Nucleus accumbens (tissue), 56 donors: ENCODE measurements at regions not wholly inside any gene's neighbourhood (a gene's known extent, or its start where the extent isn't known, plus 50 kb on each side); places are given as distances from the start of the nearest gene placed in this dataset.

Source experiments
- DNase-seq, 56 donors: peaks; one replicate each; lab custom pipeline; 2025; lab: John Stamatoyannopoulos, UW

DNA sequence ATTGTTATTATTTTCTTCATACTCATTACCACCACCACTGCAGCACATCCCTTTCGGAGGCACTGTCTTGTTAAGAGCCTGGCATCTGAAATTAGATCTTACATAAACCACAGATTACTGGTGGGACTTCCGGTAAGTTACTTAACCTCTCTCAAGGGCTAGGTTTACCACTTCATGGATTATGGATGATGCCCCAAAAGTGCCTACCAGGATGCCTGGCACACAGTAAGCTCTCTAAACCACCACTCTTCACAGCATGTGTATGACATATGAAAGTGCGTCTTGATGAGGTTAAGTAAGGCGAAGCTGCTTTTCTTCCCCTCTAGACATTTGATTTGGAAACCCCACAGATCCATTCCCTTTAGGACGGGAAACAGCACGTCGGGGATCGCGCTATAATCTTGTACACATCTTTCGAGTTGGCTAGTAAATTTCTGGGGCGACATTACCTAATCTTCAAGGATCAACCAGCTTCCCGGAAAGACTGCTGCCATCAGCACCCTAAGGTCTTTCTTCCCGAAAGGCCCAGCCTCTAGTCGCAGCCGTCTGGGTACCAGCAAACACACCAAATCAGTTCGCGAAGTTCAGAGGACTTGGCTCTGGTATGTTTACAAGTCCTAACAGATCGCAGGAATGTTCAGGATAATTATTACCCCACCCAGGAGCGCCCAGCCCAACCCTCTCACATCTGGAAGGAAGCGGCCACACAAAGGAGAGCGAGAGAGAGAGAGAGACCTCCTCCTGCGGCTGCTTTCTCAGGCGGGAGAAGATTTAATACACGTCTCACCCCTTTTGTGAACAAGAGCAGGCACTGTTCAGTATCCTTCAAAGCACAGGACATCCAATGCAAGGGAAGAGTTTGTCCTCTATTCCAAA is 155.1 kb upstream of the FRMD4B start:
- DNase-seq, result peak in 11 of 56 donors; percentile 7 to 55 (median 14)

DNA sequence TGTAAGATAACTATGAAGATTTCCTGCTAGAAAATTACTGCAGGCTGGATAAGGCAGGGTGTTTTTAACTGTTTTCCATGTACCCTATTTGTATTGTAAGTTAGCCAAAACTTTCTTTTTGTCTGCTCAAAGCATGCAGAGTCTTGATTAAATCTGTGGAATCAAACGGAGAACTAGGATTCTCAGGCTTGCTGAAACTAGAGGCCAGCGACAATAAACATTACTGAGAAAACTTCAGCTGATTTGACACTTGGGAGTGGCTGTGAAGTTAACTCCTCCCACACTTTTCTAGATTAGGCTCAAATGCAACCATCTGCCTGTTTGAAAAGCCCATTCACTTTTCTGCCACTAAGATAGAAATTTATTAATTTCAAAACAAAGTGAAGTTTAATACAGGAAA is 153.2 kb upstream of the FRMD4B start:
- DNase-seq, result no peak

DNA sequence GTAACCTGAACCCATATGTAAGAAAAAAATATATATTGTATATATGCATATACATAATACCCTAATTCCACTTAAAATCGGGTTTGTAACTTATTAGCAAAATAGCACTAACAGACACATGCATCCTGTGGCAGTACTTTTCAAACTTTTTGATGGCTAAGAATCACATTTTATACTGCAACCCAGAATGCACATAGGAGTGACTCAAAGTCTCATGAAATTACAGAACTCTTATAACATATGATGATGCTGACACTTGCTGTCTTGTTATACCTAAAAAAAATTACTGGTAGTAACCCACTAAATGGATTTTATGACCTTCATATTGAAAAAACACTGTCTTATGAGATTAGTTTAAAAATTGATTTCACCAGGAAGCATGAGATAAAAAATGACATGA is 152.4 kb upstream of the FRMD4B start:
- no peak for DNase-seq

DNA sequence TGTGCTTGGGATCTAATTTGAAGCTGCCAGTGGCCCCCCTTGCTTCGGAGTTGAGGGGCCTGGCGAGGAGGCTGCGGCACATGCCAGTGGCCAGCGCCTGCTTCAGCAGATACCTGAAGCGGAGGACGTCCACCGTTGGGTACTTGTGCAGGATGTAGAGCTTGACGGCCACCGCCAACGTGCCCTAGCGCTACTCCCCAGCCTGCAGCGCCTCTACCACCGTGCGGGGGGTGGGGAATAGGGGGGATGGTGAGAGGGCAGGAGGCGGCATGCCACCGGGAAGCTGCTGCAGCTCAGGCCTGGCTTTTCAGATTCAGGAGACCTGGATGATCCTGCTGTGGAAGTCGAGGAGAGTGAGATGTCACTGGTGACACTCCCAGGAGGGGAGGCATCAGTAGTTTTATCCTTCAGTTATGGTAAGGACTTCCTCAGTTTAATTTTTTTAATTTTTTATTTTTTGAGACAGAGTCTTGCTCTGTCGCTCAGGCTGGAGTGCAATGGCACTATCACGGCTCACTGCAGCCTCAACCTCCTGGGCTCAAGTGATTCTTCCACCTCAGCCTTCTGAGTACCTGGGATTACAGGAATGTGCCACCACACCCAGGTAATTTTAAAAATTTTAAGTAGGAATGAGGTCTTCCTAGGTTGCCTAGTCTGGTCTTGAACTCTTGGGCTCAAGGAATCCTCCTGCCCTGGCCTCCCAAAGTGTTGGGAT is 150.6 kb upstream of the FRMD4B start:
- DNase-seq, result no peak

DNA sequence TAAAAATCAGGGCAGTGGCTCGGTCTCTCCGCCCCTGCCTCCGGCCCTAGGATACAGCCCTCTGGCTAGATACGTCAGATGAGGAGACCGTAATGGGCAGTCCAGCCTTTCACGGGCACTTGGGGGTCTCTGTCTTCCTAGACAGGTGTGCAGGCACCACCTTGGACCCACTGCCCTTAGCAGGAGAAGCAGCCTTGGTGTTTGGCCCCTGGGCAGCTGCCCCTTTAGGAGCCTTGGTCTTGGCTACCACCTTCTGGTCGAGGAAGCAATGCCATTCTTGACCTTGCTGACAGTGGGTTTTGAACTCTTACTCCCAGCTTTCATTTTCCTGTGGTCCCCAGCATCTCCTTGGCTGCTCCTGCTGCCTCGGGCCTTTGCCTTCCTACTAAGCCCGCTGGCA is 149.7 kb upstream of the FRMD4B start:
- DNase-seq, result no peak

DNA sequence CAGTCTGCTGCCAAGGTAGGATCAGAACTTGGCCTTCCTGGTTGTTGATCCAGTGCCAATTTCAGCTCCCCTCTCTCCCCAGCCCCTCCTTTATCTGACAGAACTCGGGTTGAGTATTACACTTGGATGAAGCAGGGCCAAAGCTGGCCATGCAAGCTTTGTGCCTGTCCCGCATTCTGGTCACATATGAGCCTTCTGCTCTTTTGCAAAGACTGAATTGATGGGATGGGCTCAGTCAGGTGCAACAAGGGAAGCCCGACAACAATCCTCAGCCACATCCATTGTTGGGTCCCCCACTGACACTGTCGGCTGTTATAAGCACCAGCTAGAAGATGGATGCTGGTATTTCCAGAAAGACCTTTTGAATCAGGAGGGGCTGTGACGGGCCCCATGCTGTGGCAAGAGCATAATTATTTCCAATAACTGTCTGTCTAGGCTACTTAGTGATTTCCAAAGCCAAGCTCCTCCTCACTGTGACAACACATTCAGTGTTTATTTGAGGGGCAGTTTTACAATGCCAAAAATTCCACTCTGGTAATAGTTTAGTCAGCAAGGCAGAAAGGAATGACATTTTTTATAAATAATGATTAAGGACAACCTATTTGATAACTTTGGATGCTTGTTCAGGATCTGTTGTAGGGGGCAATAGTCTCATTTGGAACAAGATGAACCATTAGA is 146.8 kb upstream of the FRMD4B start:
- peak in 2 of 56 donors; percentile 17 to 20 for DNase-seq

DNA sequence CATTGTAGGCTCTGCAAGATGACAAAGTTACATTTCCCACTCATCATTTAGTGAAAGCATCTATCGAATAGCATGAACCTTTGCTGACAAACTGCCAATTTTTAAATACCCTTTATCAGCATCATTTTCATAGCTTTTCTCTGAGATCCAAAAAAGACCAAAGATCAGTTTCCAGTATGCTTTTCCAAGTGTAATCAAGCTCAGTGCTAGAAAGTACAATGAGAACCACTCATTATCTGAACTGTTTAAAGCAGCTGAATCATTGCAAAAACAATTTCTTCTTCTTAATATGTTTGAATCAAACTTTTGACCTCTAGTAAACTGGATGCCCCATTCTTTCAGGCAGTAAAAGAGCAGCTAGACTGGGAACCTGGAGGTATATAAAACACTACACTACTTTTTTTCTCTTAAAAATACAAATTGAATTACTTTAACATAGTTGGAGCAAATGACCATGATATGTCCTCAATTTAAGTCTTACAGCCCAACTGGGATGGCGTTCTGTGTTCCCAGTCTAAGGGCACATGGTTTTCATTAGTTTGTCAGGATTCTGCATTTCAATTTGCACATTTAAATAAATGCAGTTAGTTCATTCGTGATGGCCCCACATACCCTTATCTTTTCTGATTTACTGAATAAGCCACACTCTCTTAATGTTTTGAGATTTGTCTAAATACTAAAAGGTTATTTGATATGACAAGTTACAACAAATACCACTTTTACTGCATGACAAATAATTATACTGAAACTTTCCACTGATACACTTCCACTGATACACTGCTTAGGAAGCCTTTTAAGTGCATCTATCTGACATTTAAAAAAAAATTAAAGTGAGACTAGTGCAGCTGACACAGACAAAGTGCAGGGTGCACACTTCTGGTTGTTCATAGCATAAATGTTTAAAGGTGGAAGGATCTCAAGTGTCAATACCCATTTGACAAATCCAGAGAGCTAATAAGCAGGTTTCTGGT is 146.0 kb upstream of the FRMD4B start:
- DNase-seq, result no peak

DNA sequence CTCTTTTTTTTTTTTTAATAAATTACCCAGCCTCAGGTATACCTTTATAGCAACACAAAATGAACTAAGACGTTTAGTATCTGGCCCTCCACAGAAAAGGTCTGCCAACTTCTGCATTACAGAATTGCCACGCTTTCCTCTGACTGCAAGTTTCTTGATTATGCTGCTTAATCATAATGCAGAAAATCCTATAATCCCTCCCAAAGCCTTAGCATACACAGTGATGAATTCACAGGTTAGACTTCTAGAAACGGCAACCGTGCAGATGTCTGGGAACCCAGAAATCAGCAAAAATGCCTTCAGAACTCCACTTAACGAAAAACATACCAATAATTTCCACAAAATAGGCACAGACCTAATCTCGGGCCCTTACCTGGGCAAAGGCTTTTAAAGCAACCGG is 144.7 kb upstream of the FRMD4B start:
- no peak for DNase-seq

DNA sequence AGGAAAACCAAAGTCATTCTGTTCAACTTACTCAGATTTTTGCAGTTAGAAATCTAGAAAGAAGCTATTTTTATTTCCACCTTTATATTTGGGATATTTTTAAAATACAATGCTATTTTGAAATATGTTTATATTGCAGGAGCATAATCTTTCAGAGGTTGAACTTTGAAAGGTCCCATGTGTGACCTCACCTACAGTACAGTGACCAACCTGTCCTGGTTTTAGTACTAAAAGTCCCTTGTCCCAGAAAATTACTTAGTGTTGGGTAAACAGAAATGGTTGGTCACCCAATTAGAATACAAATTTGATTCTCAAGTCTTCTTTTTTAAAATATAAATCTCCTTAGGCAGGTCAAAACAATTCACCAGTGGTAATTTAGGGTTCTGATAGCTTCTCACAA is 141.6 kb upstream of the FRMD4B start:
- no peak for DNase-seq

DNA sequence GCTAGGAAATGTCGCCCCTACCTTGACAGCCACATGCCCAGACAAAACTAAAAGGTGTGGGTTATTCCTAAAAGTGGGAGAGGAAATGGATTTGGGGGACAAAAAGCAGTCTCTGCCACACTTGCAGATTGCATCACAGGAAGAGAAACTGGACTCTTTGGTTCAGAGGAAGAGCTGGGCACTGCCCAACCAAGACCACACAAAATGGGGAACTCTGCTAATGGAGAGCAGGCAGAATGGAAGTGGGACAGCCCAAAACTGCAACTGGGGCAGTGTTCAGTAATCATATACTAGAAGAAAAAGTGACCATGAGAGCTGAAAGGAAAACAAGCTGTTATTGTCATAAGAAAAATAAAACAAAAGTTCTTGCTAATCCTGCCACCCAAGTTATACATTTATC is 138.9 kb upstream of the FRMD4B start:
- no peak for DNase-seq

DNA sequence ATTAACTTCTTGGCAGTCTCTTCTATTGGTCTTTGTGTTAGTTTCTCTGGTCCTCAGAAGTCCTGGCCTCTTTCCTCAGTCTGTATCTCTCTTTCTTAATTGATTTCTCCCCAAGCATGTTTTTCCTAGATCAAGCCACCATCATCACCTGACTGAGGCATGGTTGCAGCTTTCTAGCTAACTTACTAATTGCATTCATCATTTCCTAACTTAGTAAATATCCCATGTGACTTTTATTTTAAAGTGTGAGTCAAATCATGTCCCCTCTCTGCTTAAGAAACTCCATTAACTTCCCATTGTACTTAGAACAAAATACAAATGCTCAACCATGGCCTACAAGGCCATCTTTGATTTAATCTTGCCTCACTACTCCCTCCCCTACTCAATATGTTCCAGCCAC is 135.4 kb upstream of the FRMD4B start:
- DNase-seq, result no peak

DNA sequence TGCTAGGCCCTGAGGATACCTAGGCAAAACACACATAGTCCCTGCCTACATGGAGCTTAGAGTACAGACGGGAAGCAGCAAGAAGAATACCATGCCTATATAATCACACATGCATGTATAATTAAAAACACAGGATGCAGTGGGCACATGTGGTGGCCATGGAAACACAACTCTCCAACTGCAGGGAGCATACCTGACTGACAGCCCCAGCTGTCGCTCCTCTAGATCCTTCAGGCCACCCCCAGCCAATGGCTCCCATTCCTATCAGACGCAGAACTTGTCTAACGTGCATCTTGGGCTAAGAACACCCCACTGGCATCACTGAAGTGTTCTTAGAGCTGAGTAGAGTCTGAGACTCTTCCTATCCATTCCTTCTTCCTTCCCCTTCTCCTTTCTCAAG is 125.5 kb upstream of the FRMD4B start:
- DNase-seq, result no peak

DNA sequence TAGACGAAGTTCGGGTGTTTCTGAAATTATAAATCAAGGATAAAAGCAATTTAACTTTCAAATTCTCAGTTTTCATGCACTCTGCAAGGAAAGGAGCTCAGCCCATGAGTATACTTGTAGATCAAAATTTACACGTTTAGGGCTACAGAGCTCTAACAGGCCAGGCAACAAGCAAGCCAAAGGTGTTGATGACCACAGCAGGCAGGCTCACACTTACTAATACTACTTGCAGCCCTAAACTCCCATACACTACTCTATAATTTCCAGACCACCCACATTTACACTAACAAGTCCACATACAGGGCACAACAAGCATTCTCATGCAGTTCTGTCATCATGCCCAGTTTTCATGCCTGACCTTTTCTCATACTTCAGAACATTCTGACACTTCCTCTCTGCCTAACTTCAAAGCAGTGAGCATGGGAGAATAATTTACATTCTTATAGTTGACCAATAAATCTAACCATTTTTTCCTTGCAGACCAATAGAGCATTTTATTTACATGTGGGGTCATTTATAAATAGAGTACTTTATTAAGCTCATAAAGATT is 124.7 kb upstream of the FRMD4B start:
- DNase-seq, result no peak

DNA sequence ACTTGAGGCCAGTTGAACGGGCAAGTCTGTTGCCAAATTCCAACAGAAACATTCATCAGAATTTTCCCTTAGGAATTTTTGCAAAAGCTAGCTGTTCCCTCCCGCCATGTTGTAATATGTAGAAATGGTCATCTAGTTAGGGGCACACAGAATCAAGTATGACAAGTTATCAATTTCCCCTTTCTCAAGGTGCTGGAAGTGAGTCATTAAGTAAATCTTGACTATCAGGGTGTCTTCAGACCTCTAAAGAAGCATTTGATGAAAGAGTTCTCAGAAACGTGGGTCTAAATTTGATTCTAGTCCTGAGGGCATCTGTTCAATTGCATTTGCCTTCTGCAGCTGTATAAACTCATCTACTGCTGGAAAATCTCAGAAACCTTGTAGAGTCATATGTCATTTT is 123.4 kb upstream of the FRMD4B start:
- no peak for DNase-seq

DNA sequence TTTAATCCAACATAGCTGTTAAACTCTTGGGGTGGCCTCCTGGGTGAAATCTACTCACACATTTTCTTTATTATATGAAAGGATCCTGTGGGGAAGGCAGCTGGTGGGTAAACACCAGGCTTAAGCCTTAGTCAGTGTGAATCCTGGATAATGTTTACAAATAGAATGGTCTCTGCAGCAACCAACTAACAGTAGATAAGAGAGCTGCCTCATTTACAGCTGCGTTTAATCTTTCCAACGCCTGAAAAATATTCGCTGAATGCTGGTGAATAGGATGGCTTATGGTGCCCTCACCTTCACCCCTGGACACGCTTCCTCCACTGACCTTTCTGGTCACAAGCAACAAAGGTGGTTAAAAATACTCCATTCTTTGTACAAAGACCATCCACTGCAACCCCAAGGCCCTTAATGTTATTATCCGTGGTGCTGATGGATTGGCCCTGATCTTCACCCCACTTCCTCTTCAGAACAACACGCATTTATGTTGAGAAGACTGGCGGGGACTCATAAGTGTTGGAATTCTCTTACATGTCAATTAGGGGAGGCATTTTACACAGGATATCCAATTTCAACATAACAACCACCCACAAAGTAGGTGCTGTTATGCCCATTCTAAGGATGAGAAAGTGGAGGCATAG is 120.0 kb upstream of the FRMD4B start:
- no peak for DNase-seq

DNA sequence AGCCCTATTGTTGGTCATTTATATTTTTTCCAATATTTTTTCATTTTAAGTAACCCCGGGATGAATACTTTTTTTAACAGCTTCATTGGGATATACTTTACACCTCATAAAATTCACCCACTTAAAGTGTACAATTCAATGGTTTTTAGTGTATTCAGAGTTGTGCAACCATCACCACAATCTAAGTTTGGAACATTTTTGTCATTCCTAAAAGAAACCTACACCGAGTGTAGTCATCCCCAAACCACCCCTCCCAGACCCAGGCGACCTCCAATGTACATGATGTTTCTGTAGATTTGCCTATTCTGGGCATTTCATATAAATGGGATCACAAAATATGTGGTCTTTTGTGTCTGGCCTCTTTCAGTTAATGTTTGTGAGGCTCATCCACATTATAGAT is 118.3 kb upstream of the FRMD4B start:
- DNase-seq, result no peak

DNA sequence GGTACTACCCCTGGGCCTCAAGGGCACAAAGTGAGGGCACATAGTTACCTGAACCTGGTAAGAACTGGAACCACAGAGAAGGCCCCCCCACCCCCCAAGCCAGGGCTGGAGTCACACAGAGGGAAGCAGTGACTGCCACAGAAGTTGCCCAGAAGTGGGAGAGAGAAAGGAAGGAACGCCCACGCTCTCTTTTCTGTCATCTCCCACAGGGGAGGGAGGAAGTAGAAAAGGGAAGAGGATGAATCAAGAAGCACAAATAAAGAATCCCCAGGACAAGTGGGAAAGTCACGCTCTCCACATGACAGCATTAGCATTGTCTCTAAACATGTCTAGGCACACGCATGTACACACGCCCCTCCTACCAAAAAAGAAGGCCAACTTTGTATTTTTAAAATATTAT is 114.7 kb upstream of the FRMD4B start:
- peak in 19 of 56 donors; percentile 4 to 40 (median 10) for DNase-seq

DNA sequence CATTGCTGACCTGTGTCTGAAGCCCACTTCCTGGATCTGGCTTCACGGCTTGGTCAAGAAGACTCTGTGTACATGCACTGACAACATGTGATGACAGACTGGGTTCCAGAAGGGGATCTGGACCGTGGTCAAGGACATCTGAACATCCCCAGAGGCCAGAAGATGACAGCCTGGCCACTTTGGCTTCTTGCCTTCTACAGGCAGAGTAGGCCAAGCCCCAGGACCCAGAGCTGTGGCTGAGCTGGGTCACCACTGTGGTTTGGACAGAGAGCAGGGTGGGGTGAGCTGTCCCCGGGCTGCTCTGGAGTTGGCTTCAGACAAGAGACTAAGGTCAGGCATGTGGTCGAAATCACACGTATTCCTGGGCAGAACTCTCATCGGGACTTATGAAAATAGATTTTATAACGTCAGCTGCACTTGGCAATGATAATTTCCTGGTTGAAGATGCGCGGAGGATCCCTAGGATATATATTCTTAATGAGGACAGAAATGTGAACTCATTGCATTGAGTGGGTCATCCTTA is 114.1 kb upstream of the FRMD4B start:
- peak in 31 of 56 donors; percentile 3 to 74 (median 24) for DNase-seq

DNA sequence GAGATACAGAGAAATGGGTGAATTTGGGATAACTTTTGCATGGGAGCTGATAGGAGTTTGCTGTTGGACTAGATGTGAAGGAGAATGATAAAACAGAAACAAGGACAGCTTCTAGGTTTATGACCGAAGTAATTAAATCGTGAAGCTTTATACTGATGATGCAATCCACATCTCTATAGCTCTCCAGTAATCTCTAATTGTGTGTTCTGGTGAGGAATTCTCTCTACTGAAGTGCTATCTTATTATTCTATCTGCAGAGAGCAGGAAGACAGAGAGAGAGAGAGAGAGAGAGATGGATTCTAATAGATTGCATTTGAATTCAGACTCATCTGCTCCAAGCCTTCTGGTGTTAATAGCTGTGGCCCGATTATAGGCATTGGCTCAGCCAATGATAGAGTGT is 113.5 kb upstream of the FRMD4B start:
- no peak for DNase-seq
